ENCODE measurements at regions not wholly inside any gene's neighbourhood (a gene's known extent, or its start where the extent isn't known, plus 50 kb on each side); places are given as distances from the start of the nearest gene placed in this dataset.

DNA sequence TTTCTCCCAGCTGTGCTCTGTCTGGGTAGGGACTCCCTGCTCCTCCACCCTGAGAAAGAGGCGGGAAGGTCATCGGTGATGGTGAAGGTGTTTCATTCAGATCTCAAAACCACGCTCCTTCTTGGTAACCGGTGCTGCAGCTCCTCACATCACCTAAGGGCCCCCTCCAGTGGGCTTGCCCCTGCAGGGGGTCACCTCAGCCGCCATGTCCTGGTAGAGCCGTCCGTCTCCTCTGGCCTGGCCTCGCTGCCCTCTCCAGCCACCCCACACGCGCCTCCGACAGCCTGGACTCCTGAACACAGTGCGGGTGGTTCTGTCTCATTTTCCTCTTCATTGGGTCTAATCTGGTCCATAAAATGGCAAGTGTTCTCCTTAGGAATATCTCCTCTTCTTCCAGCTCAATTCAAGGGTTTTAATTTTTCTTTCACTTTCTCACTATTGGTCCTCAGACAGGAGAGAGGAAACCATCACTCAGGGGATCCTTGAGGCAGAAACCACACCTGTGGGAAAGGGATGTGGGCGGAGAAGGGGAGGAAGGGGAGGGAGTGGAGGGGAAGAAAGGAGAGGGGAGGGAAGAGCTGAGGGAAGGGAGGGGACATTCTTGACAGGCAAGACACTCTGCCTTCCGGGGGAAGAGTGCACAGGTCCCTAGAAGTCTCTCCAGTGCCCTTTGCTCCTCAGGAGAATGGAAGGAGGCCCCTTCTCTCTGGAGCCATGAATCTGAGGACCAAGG lies 1338.4 kb downstream of the TBC1D22A start:
- no peak for DNase-seq (ENCODE audit: low spot score)

GRCh38 chr22:48099671-48100070 lies 1337.2 kb downstream of the TBC1D22A start:
- no peak for DNase-seq (ENCODE audit: low spot score)

DNA sequence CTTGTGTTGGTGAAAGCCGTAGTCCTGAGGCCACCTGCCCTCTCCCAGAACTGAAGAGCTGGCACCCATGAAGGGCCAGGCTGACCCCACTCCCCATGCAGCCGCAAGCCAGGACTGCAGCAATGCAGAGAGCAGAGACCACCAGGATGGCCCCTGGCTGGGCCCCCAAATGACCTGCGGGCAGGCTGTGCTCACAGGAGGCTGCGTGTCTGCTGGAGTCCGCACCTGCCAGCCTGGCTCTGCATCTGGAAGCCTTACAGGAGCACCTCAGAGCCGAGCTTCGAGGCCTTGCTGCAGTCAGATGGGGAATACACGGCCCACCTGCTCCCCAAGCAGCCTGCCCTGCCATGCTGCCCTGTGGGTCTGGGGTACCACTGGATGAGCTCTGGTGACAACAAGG lies 1336.8 kb downstream of the TBC1D22A start:
- DNase-seq (ENCODE audit: low spot score), result no peak

- no peak for DNase-seq (ENCODE audit: low spot score)
Observed at GRCh38 chr22:48098921-48099245, 1336.4 kb downstream of the TBC1D22A start.

GRCh38 chr22:48098243-48098920 lies 1335.9 kb downstream of the TBC1D22A start:
- DNase-seq (ENCODE audit: low spot score), result no peak

- no peak for DNase-seq (ENCODE audit: low spot score)
Observed at GRCh38 chr22:48097723-48098122, 1335.3 kb downstream of the TBC1D22A start.

- no peak for DNase-seq (ENCODE audit: low spot score)
Observed at GRCh38 chr22:48096851-48097665, 1334.6 kb downstream of the TBC1D22A start.

DNA sequence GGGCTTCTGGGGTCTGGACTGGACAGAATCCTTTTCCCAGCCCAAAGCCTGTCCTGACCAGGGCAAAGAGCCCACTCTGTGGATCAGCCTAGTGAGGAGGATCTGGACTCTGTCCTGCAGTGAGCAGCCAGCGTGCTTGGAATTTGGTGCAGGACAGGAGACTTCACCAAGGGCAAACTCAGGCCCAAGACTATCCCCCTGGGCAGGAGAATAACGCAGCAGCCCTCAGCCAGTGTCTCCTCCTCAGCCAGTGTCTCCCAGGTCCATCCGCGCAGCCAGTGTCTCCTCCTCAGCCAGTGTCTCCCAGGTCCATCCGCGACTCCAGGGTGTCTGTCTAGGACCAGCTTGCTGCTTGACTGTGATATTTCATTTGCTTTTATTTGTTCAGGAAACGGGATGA lies 1334.0 kb downstream of the TBC1D22A start:
- DNase-seq (ENCODE audit: low spot score), result no peak

DNA sequence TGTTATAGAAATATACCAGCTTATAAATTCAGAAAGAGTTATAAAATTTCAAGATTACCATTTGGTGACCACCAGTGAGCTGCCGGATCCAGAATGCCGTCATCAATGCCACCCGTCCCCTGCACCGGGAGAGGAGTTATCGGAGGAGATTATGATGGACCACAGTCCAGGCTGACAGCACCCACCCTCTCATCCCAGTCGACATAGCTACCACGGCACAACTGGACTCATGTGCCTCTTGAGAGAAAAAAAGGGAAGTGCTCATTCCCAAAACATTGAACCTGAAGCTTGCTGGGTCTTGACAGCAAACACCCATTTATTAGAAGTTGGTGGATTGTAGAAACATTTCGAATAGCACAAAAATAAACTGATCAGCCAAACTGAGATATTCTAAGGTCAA lies 1331.5 kb downstream of the TBC1D22A start:
- DNase-seq (ENCODE audit: low spot score), result no peak

- no peak for DNase-seq (ENCODE audit: low spot score)
Observed at GRCh38 chr22:48092866-48093265, 1330.4 kb downstream of the TBC1D22A start.

DNA sequence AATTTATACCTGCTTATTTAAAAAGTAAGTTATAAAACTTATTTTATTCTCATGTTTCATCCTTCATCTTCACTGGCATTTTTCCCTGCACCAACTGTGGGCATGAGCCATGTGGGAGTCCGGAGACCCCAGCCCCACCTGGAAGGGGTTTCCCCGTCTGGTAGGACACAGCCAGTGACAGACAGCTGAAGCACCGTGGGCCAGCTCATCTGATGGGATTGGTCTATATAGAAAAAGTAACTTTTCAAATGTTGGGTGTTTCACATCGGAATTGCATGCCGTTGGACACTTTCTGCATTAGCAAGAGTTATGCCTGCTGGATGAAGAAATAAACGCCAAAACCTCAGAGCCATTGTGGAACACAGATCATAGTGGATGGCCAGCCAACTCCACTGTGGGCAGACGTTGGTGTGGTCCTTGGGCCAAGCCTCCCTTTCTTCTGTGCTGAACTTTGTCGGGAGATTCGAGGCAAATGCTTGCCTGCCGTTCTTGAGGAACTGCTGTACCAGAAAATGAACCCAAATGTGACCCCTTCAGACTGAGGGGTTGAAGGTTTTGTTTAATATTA lies 1329.3 kb downstream of the TBC1D22A start:
- no peak for DNase-seq (ENCODE audit: low spot score)

- no peak for DNase-seq (ENCODE audit: low spot score)
Observed at GRCh38 chr22:48091060-48091650, 1328.7 kb downstream of the TBC1D22A start.

DNA sequence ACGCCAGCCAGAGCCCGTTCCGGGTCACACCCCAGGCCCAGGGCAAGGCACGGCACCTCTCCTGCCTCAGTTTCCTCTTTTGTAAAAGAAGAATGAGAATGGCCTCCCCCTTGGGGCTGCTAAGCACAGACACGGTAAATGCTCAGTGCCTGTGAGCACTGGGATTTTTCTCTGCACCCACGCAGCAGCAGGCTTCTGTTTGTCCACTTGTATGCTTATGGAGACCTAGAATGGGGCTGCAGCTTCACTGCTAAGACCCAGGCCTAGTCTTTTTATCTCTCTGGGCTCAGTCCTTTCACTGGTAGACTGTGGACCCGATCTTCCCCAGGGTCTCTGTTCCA lies 1327.9 kb downstream of the TBC1D22A start:
- no peak for DNase-seq (ENCODE audit: low spot score)

DNA sequence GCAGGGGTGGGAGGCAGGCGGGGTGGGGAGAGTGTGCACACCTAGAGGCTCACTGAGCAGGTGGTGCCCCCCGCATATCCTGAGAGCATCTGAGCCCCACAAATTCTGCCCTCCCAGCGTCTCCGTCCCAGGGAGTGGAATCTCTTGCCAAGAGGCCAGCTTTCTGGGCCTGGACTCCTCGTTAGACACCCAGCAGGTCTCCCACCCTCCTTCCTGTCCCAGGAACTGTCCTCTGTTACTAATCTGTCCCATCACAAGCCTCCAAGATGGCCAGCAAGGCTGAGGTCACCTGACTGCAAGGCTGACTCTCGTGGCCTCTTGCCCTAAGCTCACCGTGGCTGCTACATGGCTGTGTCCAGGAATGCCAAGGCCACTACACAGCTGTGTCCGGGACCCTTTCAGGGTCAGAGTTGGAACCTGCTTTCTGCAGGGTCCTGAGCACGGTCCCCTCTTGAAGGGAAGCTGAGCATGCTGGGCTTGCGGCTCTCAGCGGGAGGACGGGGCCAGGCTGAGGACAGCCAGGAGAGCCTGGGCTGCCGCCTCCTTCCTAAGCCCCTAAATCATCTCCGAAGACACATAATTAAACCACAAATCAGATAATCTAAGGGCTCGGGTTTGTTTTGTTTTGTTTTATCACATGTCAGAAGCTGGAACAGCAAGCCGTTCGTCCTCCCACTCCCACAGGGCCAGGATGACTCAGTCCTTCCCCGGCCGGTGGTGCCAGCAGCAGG lies 1327.3 kb downstream of the TBC1D22A start:
- DNase-seq (ENCODE audit: low spot score), result no peak

- DNase-seq (ENCODE audit: low spot score), result no peak
Observed at GRCh38 chr22:48088926-48089536, 1326.6 kb downstream of the TBC1D22A start.

DNA sequence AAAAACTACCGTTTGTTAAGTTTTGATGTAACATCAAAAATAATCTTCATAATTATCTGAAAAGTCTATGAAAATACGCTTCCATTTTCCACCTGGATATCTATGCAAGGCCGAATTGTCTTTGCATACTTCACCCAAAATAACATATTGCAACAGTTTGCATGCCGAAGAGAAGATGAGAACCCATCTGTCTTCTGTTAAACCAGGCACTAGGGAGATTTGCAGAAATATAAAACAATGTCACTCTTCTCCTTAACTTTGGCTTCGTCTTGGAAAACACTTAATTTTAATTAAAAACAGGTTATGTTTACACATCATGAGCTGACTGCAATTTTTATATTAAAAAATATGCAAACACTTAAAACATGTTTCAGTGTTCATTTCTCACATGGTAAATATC lies 1325.8 kb downstream of the TBC1D22A start:
- no peak for DNase-seq (ENCODE audit: low spot score)

GRCh38 chr22:48085901-48086645 lies 1323.6 kb downstream of the TBC1D22A start:
- no peak for DNase-seq (ENCODE audit: low spot score)

- no peak for DNase-seq (ENCODE audit: low spot score)
Observed at GRCh38 chr22:48084729-48085050, 1322.2 kb downstream of the TBC1D22A start.

DNA sequence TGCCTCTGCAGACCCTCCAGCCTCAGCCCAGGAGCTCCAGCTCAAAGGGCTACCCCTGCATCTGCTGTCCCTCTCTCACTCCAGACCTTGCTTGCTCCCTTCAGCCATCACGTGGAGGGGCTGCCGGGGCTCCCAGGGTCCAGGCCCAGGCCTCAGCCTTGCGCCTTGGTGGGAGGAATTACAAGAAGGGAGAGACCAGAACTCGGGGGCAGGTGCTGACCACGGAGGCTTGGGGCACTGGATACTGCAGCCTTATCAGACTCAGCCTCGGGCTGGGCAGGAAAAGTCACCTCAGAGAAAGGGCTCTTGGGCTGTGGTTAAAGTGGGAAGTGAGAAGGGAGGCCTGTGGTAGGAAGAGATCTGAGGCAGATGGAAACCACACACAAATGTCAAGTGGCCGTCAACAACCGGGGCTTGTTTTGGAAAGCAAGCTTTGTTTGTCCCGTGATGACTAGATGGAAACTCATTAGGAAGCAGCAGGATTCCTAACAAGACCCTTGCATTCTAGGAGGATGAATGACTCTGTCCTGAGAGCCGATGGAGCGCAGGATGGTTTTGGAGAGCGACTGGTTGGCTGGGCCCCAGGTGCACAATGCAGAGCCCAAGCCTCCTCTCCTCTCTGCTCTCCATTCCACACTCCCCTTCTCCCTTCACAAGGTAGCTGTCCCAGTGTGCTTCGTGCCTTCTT lies 1321.7 kb downstream of the TBC1D22A start:
- no peak for DNase-seq (ENCODE audit: low spot score)

DNA sequence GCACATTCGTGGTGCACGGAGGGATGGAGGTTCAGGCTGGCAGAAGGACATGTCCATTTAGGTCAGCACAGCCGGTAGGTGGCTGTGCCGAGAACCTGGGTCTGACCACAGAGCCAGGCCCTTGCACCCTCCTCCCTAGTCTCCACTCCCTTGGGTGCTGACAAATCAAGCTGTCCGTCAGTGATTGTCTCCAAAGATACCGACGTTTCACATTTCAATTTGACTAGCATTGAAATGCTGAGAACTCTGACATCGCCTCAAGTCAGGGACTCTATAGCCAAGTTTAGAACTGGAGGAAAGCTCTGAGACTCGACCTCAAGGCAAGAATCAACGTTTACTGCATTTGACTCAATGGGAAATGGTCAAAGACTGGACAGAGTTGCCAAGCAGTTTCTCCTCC lies 1321.1 kb downstream of the TBC1D22A start:
- DNase-seq (ENCODE audit: low spot score), result no peak

Measured in putamen (tissue), 1 donor.